Left lung (tissue), 4 donors: ENCODE measurements at regions not wholly inside any gene's neighbourhood (a gene's known extent, or its start where the extent isn't known, plus 50 kb on each side); places are given as distances from the start of the nearest gene placed in this dataset.
"Not testable (repeated sequence)": the region's sequence is repeated elsewhere in the genome, so short reads cannot be mapped to it uniquely, and the experiment has no call there.

Source experiments
- ATAC-seq: fragments of 200-7000 bp; cut with Tn5 transposase; one replicate; pipeline ENCODE4 v1.9.1; 2020; ENCODE audit warnings: moderate library complexity
- DNase-seq, 4 donors: peaks; one replicate each; pipeline ENCODE4 v3.0.0-alpha.2; 2013 to 2020
- H3K27ac ChIP-seq, 2 donors: fragments of 200-600 bp; sonication (generic) in 1 of 2; one replicate each; pipeline versions ENCODE4 v1.5.0 to v1.8.0; 2020 to 2021
- H3K27me3 ChIP-seq, 2 donors: fragments of 200-600 bp; sonication (generic) in 1 of 2; one replicate each; pipeline versions ENCODE4 v1.5.0 to v1.8.0; 2020 to 2021
- H3K36me3 ChIP-seq, 2 donors: fragments of 200-600 bp; sonication (generic) in 1 of 2; one replicate each; pipeline versions ENCODE4 v1.5.0 to v1.8.0; 2020 to 2021
- H3K4me1 ChIP-seq, 2 donors: fragments of 200-600 bp; one replicate each; pipeline ENCODE4 v1.8.0; 2021
- H3K4me3 ChIP-seq, 2 donors: fragments of 200-600 bp; sonication (generic) in 1 of 2; one replicate each; pipeline versions ENCODE4 v1.5.0 to v1.8.0; 2020 to 2021; ENCODE audit warnings: mild to moderate bottlenecking in 1 of 2
- H3K9me3 ChIP-seq, 2 donors: fragments of 200-600 bp; sonication (generic) in 1 of 2; one replicate each; pipeline versions ENCODE4 v1.5.0 to v1.8.0; 2020 to 2021
- intact Hi-C, 2 donors: fragments of 100-400 bp; cut with DNase I; formaldehyde crosslinking; loops; one replicate each; pipeline versions ENCODE4 v1.11.2 to v1.14.2; 2022
- TF ChIP-seq, protein P1 (sequence below), 2 donors: fragments of 200-600 bp; sonication (generic) in 1 of 2; IDR thresholded peaks; one replicate each; pipeline versions ENCODE4 v1.5.0 to v1.8.0; 2021; ENCODE audit warnings: antibody characterized with exemption in 2 of 2
- donor health status: DM: no; HTN: yes; CAD: no.
- donor health status: DM: no; HTN: no; CAD: no.

GRCh38 chr22:25318081-25318823, 98.8 kb downstream of the CRYBB2 start:
- no peaks in the 10 kb centered on the region for H3K27me3 ChIP-seq
- intact Hi-C loops: no loop called here
- no peak for ATAC-seq

GRCh38 chr22:25327018-25327755, 107.7 kb downstream of the CRYBB2 start:
- Histone ChIP-seq H3K4me3 (no peak overlapping the region), H3K9me3 (no peaks in the 10 kb centered on the region), H3K27ac (no peak overlapping the region), H3K4me1 (no peaks in the 10 kb centered on the region), H3K27me3 (no peaks in the 10 kb centered on the region), H3K36me3 (no peaks in the 10 kb centered on the region)
- no peak for ATAC-seq
- intact Hi-C loops: no loop called here
- DNase-seq: no peak
- TF ChIP-seq, protein P1, sequence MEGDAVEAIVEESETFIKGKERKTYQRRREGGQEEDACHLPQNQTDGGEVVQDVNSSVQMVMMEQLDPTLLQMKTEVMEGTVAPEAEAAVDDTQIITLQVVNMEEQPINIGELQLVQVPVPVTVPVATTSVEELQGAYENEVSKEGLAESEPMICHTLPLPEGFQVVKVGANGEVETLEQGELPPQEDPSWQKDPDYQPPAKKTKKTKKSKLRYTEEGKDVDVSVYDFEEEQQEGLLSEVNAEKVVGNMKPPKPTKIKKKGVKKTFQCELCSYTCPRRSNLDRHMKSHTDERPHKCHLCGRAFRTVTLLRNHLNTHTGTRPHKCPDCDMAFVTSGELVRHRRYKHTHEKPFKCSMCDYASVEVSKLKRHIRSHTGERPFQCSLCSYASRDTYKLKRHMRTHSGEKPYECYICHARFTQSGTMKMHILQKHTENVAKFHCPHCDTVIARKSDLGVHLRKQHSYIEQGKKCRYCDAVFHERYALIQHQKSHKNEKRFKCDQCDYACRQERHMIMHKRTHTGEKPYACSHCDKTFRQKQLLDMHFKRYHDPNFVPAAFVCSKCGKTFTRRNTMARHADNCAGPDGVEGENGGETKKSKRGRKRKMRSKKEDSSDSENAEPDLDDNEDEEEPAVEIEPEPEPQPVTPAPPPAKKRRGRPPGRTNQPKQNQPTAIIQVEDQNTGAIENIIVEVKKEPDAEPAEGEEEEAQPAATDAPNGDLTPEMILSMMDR (IDR thresholded peaks at IDR 0.05): no peak

More at GRCh38 chr22:25318081-25318823, 98.8 kb downstream of the CRYBB2 start:
- Histone ChIP-seq H3K9me3 (no peaks in the 10 kb centered on the region), H3K4me3 (no peak overlapping the region), H3K27ac (no peak overlapping the region), H3K4me1 (no peaks in the 10 kb centered on the region), H3K36me3 (no peaks in the 10 kb centered on the region)
- TF ChIP-seq, protein P1 (IDR thresholded peaks at IDR 0.05): no peak
- DNase-seq: no peak

DNA sequence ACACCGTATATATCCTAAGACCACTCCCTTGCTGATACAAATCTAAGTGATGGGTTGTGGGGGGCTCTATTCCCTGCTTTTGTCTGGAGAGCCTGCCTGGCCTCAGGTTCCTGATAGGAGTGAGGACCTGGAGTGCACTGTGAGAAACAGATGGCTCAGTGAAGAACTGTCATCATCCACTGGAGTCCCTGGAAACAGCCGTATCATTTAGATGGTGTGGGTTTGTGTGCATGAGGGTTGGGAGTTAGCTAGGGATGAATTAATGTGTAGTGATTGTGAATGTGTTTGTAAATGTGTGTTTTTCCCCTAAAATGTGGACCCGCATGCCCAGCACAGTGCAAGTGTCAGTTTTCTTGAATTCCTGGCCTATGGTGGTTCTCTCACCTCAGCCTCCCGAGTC, 111.6 kb downstream of the CRYBB2 start:
- intact Hi-C loops: no loop called here
- no peak overlapping the region for H3K4me3 ChIP-seq
- H3K27me3 ChIP-seq: no peaks in the 10 kb centered on the region
- no peaks in the 10 kb centered on the region for H3K9me3 ChIP-seq
- H3K27ac ChIP-seq: no peak overlapping the region
- no peaks in the 10 kb centered on the region for H3K4me1 ChIP-seq
- no peaks in the 10 kb centered on the region for H3K36me3 ChIP-seq
- DNase-seq (no peak), ATAC-seq (no peak)
- TF ChIP-seq, protein P1 (IDR thresholded peaks at IDR 0.05): no peak

GRCh38 chr22:25331911-25332310, 112.5 kb downstream of the CRYBB2 start:
- H3K4me1 ChIP-seq, H3K36me3 ChIP-seq, intact Hi-C loops, H3K27ac ChIP-seq, ATAC-seq, H3K4me3 ChIP-seq, H3K9me3 ChIP-seq, H3K27me3 ChIP-seq, DNase-seq: not testable (repeated sequence)

- Histone ChIP-seq H3K4me3 (no peak overlapping the region), H3K27ac (no peak overlapping the region), H3K9me3 (no peaks in the 10 kb centered on the region), H3K27me3 (no peaks in the 10 kb centered on the region), H3K4me1 (no peaks in the 10 kb centered on the region), H3K36me3 (no peaks in the 10 kb centered on the region)
- no peak for DNase-seq
- TF ChIP-seq, protein P1 (IDR thresholded peaks at IDR 0.05): no peak
- intact Hi-C loops: no loop called here
- ATAC-seq: no peak
Measured at GRCh38 chr22:25332386-25332785, 112.9 kb downstream of the CRYBB2 start.
